ENCODE measurements at regions not wholly inside any gene's neighbourhood (a gene's known extent, or its start where the extent isn't known, plus 50 kb on each side); places are given as distances from the start of the nearest gene placed in this dataset.

GRCh38 chr3:162973428-162973917 lies 1476.9 kb downstream of the OTOL1 start:
- no peak for TF ChIP-seq CTCF (conservative IDR thresholded peaks at IDR 0.05; ENCODE audit: low read depth, low read length)
- no peak for TF ChIP-seq EZH2 (IDR thresholded peaks at IDR 0.05; ENCODE audit: borderline replicate concordance, low read depth, low read length, poor library complexity, severe bottlenecking)

Data from A673 (cell line).